IMR-90 (cell line): ENCODE measurements at regions not wholly inside any gene's neighbourhood (a gene's known extent, or its start where the extent isn't known, plus 50 kb on each side); places are given as distances from the start of the nearest gene placed in this dataset.

ENCODE experiments used
- FOS ChIP-seq: fragments of 150-350 bp; IDR thresholded peaks from 2 replicates; pipeline ENCODE4 v1.6.1; 2016; ENCODE audit warnings: low read depth, low read length
- NFE2L2 ChIP-seq: fragments of 150-350 bp; IDR thresholded peaks from 2 replicates; pipeline ENCODE4 v1.6.1; 2016; ENCODE audit warnings: low read depth, mild to moderate bottlenecking, low read length
- POLR2A ChIP-seq: IDR thresholded peaks from 2 replicates; pipeline ENCODE4 v1.6.1; 2012; ENCODE audit warnings: mild to moderate bottlenecking, low read depth, low read length
- RCOR1 ChIP-seq: IDR thresholded peaks from 2 replicates; pipeline ENCODE4 v1.6.1; 2012; ENCODE audit warnings: mild to moderate bottlenecking, low read length, improper control_type of control experiment; ENCODE audit not compliant: insufficient replicate concordance
- RFX5 ChIP-seq: IDR thresholded peaks from 2 replicates; pipeline ENCODE4 v1.8.0; 2012; ENCODE audit warnings: low read depth, mild to moderate bottlenecking, low read length, moderate library complexity
- TF ChIP-seq, protein P1 (sequence below): conservative IDR thresholded peaks from 2 replicates; pipeline ENCODE4 v1.5.1; 2012; ENCODE audit warnings: mild to moderate bottlenecking, low read depth, low read length, improper control_type of control experiment

DNA sequence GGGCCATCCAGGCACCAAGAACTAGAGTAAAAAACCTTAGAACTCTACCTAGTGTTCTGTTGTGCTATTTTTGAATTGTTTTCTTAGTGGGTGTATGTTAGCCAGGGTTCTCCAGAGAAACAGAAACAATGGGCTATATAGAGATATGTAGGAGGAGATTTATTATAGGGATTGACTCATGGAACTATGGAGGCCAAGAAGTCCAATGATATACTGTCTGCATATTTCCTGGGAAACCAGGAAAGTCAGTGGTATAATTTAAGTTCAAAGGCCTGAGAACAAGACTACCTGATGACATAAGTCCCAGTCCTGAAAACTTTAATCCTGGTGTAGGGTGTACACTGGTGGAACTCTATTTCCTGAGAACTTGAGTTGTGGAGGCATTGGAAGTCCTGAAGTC lies 108.7 kb upstream of the ACVR1 start:
- TF ChIP-seq NFE2L2 (no peak), POLR2A (no peak), RCOR1 (no peak), RFX5 (no peak), FOS (no peak)
- TF ChIP-seq, protein P1, sequence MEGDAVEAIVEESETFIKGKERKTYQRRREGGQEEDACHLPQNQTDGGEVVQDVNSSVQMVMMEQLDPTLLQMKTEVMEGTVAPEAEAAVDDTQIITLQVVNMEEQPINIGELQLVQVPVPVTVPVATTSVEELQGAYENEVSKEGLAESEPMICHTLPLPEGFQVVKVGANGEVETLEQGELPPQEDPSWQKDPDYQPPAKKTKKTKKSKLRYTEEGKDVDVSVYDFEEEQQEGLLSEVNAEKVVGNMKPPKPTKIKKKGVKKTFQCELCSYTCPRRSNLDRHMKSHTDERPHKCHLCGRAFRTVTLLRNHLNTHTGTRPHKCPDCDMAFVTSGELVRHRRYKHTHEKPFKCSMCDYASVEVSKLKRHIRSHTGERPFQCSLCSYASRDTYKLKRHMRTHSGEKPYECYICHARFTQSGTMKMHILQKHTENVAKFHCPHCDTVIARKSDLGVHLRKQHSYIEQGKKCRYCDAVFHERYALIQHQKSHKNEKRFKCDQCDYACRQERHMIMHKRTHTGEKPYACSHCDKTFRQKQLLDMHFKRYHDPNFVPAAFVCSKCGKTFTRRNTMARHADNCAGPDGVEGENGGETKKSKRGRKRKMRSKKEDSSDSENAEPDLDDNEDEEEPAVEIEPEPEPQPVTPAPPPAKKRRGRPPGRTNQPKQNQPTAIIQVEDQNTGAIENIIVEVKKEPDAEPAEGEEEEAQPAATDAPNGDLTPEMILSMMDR = no peak
